ENCODE measurements at regions not wholly inside any gene's neighbourhood (a gene's known extent, or its start where the extent isn't known, plus 50 kb on each side); places are given as distances from the start of the nearest gene placed in this dataset.

DNA sequence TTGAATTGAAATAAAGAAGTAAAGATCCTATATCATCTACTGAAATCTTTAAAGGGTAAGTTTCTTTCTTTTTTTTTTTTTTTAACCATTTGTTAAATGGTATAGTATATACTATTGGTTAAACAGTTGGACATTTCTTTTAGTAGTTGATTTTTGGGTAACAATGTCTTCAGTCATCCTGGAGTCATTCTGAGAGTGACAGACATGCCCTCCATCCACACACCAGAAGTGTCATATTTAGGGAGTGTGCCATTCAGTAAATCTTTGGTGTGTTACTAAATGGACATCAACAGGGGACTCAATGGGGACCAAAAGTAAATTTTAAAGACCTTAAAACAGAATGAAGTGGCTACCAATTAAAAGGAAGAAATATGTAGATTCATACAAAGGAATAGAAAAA lies 50.8 kb upstream of the SLC39A10 start:
- DNase-seq (ENCODE audit: low read depth in 4 of 4, low spot score in 3 of 4): no peak

DNA sequence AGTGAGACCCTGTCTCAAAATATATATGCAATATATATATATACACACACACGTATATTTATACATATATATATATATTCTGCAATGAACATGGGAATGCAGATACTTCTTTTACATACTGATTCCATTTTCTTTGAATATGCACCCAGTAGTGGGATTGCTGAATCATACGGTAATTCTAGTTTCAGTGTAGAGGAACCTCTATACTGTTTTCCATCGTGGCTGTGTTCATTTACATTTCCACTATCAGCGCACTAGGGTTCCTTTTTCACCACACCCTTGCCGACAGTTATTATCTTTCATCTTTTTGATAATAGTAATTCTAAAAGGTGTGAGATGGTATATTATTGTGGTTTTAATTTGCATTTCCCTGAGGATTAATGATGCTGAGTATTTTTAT lies 52.3 kb upstream of the SLC39A10 start:
- no peak for DNase-seq (ENCODE audit: low read depth in 4 of 4, low spot score in 3 of 4)

DNA sequence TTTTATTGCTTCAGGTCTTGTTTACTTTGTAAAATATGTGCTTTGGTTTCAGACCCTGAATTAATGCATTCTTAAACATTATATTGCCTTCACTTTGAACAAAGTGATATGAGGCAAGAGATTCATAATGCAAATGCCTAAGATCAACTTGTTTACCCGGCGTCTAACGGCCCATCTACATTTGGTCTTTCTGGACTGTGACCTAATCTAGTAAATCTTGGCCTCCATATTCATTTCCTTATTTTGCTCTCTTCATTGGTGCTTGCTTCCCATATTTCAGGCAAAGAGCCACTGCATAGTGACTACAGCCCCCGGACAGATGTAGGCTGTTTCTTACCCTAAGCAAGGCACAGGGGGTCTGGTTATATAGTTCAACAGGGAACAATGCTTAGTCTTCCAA lies 53.0 kb upstream of the SLC39A10 start:
- DNase-seq (ENCODE audit: low read depth in 4 of 4, low spot score in 3 of 4): no peak

DNA sequence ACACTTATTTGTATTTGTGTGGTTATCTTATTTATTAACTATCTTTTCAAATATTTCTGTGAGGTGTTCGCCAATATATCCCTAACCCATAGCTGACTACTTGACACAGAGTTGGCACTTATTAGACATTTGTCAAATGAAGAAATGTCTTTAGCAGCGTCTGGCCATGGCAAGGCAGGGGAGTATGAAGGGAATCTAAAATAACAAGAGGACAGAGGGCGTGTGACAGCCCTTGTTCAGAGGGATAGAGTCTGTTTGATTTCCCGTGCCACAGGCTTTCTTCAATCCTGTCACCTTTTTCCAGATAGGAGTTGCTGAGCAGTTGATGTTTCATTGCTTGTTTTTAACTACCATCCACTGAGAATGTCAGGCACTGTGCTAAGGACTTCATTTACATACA lies 53.6 kb upstream of the SLC39A10 start:
- no peak for DNase-seq (ENCODE audit: low read depth in 4 of 4, low spot score in 3 of 4)

DNA sequence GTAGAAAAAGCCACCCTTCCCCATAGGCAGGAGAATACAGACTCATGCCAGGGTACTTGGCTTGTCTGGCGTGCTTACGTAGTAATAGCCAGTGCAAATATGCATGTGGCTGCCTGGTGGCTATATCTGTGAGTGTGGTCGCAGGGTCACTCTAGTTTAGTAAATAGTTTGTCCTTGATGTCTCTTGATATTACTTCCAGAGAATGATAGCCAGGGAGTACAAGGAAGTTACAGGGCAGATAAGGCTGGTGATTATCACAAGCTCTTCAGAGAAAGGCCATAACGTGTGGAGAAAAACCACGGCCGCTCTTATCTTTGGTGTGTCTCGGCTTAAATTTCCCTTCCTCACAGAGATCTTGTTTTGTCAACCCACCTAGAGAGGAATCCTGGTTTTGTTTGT lies 54.3 kb upstream of the SLC39A10 start:
- DNase-seq (ENCODE audit: low read depth in 4 of 4, low spot score in 3 of 4): no peak

DNA sequence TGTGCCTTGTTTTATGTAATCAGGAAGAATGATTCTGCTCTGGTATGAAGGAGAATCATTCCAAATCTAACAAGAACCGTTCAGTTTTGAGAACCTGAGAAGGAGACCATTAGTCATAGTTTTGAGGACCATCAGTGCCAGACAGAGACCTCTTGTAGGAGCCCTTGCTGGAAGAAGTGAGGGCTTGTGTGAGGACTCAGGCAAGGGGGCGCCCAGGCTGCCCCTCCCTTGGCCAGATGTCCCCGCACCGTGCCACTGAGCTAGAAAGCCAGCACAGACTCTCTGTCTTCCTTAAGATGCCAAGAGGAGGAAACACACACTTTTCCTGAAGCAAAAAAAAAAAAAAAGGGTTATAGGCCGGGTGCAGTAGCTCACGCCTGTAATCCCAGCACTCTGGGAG lies 55.7 kb upstream of the SLC39A10 start:
- no peak for DNase-seq (ENCODE audit: low read depth in 4 of 4, low spot score in 3 of 4)

DNA sequence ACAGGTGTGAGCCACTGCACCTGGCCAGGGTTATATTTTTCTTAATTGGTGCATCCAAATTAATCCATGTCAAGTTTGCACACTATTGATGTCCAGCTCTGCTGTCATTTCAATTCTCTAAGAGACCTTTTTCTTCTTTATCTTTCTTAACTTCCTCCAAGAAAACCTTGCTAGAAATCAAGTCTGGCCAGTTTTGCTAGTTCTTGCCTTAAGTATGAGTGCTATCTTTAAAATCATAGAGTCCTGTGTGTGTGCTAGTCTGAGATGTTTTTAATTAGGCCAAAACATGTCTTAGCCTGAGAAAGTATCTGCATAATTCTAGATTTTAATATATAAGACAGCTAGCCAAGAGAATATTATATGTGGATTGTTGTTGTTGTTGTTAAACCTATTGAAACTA lies 56.2 kb upstream of the SLC39A10 start:
- no peak for DNase-seq (ENCODE audit: low read depth in 4 of 4, low spot score in 3 of 4)

DNA sequence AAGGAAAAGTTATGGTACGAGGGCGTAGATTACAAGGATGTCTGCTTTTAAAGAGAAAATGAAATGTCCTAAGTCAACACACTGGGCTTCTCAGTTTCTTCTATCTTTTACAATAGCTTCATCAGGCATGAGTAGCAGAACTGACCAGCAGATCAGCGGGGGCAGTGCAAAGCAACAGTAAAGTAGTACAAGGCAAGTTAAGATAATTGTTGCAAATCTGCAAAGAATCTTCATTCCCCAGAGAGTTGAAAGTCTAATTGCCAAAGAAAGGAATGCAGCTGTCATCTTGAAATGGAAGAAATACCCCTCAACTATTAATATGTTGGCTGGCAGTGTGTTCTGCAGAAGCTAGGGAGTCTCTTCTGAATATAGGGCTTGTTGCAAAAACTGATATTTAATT lies 60.2 kb upstream of the SLC39A10 start:
- DNase-seq (ENCODE audit: low read depth in 4 of 4, low spot score in 3 of 4): no peak

DNA sequence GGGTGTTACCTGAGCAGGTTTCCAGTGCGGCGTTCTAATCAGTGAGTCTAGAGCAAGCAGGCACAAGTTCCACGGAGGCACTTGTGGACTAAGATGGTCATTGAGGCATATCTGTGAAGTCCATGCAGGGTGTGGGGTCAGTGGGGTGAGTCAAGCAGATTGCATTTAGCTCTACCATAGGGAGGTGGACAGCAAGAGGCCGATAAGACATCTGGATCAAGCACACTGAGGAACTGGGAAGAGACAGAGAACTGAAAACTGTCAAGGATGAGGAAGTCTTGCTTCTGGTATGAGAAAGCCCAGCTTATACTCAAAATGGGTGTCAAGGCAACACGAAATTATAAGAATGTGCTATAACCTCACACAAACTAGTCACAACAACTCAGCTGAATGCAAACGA lies 61.2 kb upstream of the SLC39A10 start:
- DNase-seq (ENCODE audit: low read depth in 4 of 4, low spot score in 3 of 4): no peak

DNA sequence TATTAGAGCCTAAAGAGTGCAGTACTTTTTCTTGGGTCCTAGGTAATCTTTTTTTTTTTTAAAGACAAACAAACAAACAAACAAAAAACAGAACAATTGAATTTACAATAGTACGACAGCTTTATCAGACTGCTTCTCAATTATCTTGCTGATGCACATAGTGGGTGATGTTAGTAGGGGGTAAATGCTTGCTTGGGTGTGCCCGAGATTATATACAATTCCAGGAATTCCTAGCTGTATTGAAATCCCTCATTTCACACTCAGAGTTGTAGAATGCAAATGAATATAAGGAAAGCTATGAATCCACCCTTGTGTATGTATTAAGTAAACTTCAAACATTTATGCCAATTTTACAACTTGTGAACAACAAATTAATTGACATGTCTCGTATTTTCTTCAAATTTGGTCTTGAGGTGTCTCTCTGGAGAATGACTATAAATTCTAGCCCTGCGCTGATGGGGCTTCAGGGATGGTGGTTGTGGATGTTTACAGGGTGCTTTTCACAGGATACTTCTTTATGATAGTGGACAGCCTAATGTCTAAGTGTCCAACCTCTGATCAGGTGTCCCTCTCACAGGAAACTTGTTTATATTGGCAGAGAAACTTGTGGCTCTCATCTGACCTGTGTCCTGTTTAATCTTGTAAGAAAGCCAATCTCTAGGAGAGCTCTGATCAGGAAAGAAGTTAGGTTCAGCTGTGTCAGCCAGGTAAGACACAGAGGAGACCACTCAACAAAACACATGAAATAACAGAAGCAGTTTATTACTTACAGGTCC lies 61.9 kb upstream of the SLC39A10 start:
- DNase-seq (ENCODE audit: low read depth in 4 of 4, low spot score in 3 of 4): no peak

DNA sequence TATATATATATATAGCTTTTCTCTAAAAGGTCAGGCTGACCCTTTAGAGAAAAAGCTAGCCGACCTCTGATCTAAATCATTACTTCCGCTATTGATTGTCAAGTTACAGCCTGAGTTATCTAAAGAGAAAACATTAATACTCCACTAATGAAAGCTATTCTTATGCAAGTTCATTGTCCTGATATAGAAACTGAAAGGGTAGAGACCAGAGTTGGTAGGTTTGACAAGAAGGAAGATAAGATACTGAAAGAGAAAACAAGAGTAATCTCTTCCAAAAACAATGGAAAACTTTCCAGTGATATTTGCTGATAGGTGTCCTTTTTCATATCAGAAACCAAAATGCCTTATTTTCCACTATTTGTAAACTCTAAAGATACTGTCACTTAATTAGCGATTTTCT lies 62.8 kb upstream of the SLC39A10 start:
- no peak for DNase-seq (ENCODE audit: low read depth in 4 of 4, low spot score in 3 of 4)

DNA sequence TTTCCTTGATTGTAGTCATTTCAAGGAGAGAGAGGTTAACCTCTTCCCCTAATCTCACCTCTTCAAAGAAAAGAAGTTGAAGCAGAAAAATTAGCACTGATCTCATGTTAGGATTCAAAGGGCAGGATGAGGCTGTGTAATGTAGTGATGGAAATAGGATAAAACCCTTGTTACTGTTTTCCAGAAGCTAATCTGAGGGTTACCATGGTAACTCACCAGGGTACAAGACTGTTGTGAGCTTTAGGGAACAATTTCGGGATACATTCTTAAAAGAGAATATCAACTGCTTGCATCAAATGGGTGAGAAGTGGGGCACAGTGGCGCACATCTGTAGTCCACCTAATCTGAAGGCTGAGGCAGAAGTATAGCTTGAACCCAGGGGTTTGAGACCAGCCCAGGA lies 64.9 kb upstream of the SLC39A10 start:
- no peak for DNase-seq (ENCODE audit: low read depth in 4 of 4, low spot score in 3 of 4)

DNA sequence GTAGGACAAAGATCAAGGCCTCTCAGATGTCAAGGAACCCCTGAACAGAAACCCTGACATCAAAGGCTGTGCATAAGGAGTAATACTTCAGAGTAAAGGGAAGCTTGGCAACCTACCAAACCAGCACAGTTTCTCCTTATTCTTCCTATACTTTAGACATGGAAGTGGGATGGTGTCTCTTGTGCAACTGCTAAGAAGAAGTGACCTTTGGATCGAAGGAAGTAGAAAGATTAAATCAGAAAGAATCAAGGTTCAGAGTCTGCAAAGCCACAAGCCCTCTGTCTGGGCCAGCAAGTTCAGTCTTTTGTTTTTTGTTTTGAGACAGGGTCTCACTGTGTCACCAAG lies 66.2 kb upstream of the SLC39A10 start:
- DNase-seq (ENCODE audit: low read depth in 4 of 4, low spot score in 3 of 4): no peak

DNA sequence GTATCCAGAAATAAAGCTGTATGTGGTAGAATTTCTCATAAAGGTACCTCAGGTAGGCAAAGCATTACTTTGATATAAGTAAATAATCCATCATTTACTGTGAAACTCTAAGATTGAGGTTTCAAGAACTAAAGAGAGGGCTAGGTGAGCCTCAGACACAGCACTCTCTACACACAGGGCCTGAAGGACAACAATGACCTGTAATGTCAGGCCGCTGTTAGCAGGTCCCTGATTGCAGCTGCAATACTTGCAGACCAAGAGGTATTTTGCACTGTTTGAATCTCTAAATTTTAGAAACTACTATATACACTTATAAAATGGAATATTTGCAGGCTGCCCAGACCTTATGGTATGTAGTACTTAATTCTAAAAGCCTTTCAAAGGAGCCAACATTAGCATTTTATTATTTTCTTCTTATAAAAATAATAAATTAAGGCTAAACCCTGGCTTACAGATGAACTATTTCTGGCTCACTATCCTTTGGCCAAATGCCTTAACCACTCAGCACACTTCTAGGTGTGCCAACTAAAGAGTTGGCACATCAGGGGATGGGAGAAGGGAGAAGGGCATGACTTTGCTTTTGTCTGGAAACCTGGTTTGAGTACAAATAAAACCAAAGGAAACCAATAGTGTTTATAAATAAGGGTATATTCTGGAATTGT lies 66.7 kb upstream of the SLC39A10 start:
- no peak for DNase-seq (ENCODE audit: low read depth in 4 of 4, low spot score in 3 of 4)

DNA sequence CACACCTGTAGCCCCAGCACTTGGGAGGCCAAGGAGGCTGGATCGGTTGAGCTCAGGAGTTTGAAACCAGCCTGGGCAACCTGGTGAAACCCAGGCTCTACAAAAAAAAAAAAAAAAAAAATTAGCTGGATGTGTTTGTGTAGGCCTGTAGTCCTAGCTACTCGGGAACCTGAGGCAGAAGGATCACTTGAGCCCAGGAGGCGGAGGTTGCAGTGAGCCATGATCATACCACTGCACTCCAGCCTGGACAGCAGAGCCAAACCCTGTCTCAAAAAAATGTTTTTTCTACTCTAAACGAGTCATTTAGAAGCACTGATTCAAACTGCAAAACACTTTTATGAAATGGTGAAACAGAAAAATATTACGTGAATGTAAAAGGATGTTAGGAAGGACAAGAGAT lies 69.1 kb upstream of the SLC39A10 start:
- no peak for DNase-seq (ENCODE audit: low read depth in 4 of 4, low spot score in 3 of 4)

DNA sequence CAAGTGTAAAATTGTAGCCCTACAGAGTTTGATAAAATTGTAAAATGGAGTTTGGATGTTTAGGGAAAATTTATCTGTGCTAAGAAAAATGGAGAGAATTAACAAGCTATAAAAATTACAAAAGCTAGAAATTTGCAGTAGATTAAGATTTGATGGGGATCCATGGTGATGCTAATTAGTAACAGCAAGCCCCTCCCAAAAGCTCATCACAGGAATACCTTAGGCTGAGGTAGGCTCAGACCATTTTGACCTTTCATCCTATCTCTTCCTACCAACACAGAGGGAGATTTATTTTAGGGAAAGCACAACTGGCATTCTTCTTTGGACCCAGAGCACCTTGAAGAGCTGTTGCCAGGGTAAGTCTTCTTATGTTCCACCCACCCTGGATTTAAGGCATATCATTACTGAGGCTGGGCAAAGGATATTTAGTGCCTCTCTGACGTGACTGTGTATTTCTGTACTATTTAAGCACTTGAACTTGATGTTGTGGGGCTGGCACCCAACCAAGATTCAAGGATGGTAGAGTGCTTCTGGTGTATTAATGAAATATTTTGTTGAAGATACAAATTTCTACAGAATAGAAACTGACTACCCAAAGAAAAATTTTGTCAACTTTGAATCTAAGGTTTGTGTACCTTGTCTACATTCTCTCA lies 70.8 kb upstream of the SLC39A10 start:
- DNase-seq (ENCODE audit: low read depth in 4 of 4, low spot score in 3 of 4): no peak

DNA sequence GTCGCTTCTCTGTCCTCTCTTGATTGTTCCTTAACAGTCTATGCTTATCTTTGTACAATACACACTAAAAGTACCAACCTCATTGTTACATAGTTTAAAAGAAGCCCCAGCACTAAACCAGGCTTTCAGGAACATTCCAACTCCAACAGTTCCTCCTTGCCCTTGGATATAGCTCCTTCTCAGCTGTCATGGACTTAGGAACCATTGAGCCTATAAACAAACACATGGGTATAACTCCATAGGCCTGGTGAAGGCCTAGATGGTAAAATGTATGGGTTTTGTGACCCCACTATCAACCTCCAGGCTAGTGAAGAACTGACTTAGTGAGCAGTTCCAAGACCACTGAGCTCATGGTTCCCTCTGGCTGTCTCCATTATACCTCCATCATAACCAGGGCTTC lies 74.8 kb upstream of the SLC39A10 start:
- no peak for DNase-seq (ENCODE audit: low read depth in 4 of 4, low spot score in 3 of 4)

DNA sequence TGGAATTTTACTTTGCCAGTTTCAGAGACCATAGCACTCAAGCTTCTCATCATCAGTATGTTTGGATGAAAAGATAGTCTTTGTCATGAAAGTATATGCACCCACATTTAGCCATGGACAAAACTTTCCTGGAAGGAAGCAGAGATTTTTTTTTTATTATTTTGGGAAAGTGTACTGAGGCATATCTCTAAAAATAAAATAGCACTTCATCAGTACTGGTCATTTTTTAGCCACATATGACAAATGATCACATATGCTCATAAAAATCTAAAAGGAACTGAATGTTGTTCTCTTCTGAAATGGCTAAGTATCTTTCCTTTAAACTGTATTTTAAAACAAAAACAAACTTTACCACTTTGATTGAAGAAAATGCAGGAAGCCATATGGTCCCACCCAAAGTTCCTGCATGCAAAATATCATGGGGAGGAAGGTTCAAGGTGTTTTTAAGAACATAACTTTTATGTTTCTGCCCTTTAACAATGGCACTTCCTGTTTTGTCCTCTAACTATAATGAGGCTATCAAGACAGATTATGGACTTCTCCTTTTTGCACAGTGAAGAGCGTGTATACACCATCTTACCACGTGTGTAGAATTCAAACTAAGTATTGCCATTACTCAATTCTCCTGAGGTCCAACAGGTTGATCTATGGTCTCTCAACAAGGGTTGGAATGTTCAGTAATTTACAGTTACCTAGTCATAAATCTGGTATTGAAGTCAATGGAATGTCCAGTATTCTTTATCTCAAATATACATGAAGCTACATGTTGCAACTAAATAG lies 77.1 kb upstream of the SLC39A10 start:
- no peak for DNase-seq (ENCODE audit: low read depth in 4 of 4, low spot score in 3 of 4)

DNA sequence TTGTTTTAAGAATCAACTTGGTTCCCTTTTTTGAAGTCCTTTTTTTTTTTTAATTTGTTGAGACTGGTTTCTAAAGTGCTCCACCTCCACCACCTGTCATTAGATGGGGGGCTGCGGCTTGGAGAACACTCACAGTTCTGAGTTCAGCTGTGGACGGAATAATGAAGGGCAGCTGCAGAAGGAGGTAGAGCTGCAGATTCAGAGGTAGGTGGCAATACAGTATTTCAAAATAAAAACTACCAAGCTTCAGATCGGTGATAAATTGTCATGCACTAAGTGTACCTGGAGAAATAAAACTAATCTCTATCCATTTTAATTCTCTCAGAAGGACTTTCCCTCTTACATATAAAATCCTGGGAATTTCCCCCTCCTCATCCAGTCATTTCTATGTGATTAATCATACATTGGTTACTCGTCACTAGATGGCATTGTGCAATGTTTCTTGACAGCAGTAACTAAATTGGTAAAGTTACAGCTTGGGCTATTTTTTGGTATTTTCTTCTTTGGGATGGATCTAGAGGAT lies 81.1 kb upstream of the SLC39A10 start:
- DNase-seq (ENCODE audit: low read depth in 4 of 4, low spot score in 3 of 4): no peak

DNA sequence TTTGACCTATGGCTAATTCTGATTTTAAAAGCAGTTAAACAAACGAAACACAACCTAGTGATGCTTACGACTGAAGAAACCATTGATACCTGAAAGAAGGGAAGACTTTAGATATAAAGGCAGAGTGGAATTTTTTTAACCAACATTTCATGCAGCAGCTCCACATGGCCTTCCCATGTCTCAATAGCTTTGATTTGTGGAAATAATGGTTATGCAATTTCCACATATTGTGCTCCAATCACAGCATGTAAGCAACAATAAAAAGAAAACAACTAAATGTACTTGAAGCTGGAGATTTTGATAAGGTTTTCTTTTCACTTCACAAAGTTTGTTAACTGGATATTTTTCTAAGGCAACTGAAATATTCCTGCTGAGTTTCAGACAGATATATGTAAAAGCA lies 82.0 kb upstream of the SLC39A10 start:
- no peak for DNase-seq (ENCODE audit: low read depth in 4 of 4, low spot score in 3 of 4)

DNA sequence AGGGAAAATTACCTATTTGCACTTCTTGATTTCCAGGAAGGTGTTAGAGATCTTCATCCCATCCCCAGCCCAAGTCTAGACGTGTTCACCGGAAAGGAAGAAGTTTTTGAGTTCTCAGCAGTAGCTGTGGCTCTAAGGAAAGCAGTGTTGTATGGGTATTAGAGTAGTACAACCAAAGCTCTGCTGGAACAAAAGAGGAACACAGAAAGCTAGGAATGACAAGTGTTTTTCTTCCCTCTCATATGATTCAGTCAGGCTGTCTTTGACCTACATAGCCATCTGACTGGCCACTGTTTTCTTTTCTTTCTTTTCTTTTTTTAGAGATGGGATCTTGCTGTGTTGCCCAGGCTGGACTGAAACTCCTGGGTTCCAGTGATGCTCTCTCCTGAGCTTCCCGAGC lies 82.7 kb upstream of the SLC39A10 start:
- no peak for DNase-seq (ENCODE audit: low read depth in 4 of 4, low spot score in 3 of 4)
